H9 (cell line): ENCODE measurements at regions not wholly inside any gene's neighbourhood (a gene's known extent, or its start where the extent isn't known, plus 50 kb on each side); places are given as distances from the start of the nearest gene placed in this dataset.

Source experiments
- DNase-seq: peaks from one replicate; pipeline ENCODE4 v3.0.0-alpha.2; 2017
- H2AFZ ChIP-seq: one replicate; pipeline ENCODE4 v1.6.1; 2013; ENCODE audit warnings: mild to moderate bottlenecking, low read length, control low read depth, moderate library complexity
- H2AK5ac ChIP-seq: 2 replicates; pipeline ENCODE4 v1.6.1; 2013; ENCODE audit warnings: low read length, control low read depth, mixed read lengths; ENCODE audit not compliant: insufficient read length
- H2BK120ac ChIP-seq: one replicate; pipeline ENCODE4 v1.6.1; 2013; ENCODE audit warnings: low read depth, mild to moderate bottlenecking, low read length, control low read depth, inconsistent platforms; ENCODE audit not compliant: poor library complexity, severe bottlenecking
- H2BK12ac ChIP-seq: 2 replicates; pipeline ENCODE4 v1.6.1; 2013; ENCODE audit warnings: low read length, control low read depth, mixed read lengths, low read depth; ENCODE audit not compliant: insufficient read length
- H2BK15ac ChIP-seq: 2 replicates; pipeline ENCODE4 v1.6.1; 2013; ENCODE audit warnings: low read depth, low read length, control low read depth
- H2BK20ac ChIP-seq: one replicate; pipeline ENCODE4 v1.6.1; 2013; ENCODE audit warnings: low read depth, mild to moderate bottlenecking, low read length, control low read depth, inconsistent platforms; ENCODE audit not compliant: poor library complexity, severe bottlenecking
- H2BK5ac ChIP-seq: 2 replicates; pipeline ENCODE4 v1.6.1; 2013; ENCODE audit warnings: low read length, control low read depth, mixed read lengths; ENCODE audit not compliant: insufficient read length
- H3K14ac ChIP-seq: 2 replicates; pipeline ENCODE4 v1.6.1; 2013; ENCODE audit warnings: low read length, control low read depth; ENCODE audit not compliant: insufficient read depth
- H3K18ac ChIP-seq: 2 replicates; pipeline ENCODE4 v1.6.1; 2013; ENCODE audit warnings: low read depth, mild to moderate bottlenecking, mixed read lengths, low read length, control low read depth; ENCODE audit not compliant: insufficient read length
- H3K23ac ChIP-seq: 2 replicates; pipeline ENCODE4 v1.6.1; 2013; ENCODE audit warnings: low read length, control low read depth, mixed read lengths, low read depth; ENCODE audit not compliant: insufficient read length
- H3K23me2 ChIP-seq: 2 replicates; pipeline ENCODE4 v1.6.1; 2013; ENCODE audit warnings: low read depth, mild to moderate bottlenecking, mixed read lengths, low read length, control low read depth; ENCODE audit not compliant: insufficient read length, poor library complexity, severe bottlenecking
- H3K27ac ChIP-seq: 2 replicates; pipeline ENCODE4 v1.5.1; 2013; ENCODE audit warnings: low read length, control low read depth, mixed read lengths, low read depth; ENCODE audit not compliant: insufficient read length
- H3K27me3 ChIP-seq: 2 replicates; pipeline ENCODE4 v1.6.1; 2013; ENCODE audit warnings: low read length, control low read depth, inconsistent platforms; ENCODE audit not compliant: insufficient read depth
- H3K4ac ChIP-seq: 2 replicates; pipeline ENCODE4 v1.6.1; 2013; ENCODE audit warnings: low read depth, mild to moderate bottlenecking, control low read depth, inconsistent platforms, low read length, moderate library complexity
- H3K4me1 ChIP-seq: 2 replicates; pipeline ENCODE4 v1.6.1; 2013; ENCODE audit warnings: low read length, control low read depth, inconsistent platforms; ENCODE audit not compliant: insufficient read depth
- H3K4me2 ChIP-seq: 2 replicates; pipeline ENCODE4 v1.6.1; 2013; ENCODE audit warnings: low read length, control low read depth, mixed read lengths; ENCODE audit not compliant: insufficient read length, insufficient read depth
- H3K56ac ChIP-seq: 2 replicates; pipeline ENCODE4 v1.6.1; 2013; ENCODE audit warnings: low read depth, mild to moderate bottlenecking, mixed read lengths, low read length, control low read depth; ENCODE audit not compliant: insufficient read length
- H3K79me1 ChIP-seq: 2 replicates; pipeline ENCODE4 v1.6.1; 2013; ENCODE audit warnings: low read depth, mild to moderate bottlenecking, moderate library complexity, low read length, control low read depth, inconsistent platforms; ENCODE audit not compliant: insufficient read depth, poor library complexity, severe bottlenecking
- H3K79me2 ChIP-seq: 2 replicates; pipeline ENCODE4 v1.6.1; 2013; ENCODE audit warnings: low read length, control low read depth, inconsistent platforms; ENCODE audit not compliant: insufficient read depth
- H3K9ac ChIP-seq: 2 replicates; pipeline ENCODE4 v1.6.1; 2013; ENCODE audit warnings: low read length, control low read depth, mixed read lengths; ENCODE audit not compliant: insufficient read length; ENCODE audit errors: extremely low read depth
- H3K9me3 ChIP-seq: one replicate; pipeline ENCODE4 v1.6.1; 2013; ENCODE audit warnings: low read depth, low read length, inconsistent platforms; ENCODE audit not compliant: control insufficient read depth
- H3T11ph ChIP-seq: one replicate; pipeline ENCODE4 v1.6.1; 2013; ENCODE audit warnings: mild to moderate bottlenecking, low read length, control low read depth, inconsistent platforms
- H4K20me1 ChIP-seq: one replicate; pipeline ENCODE4 v1.6.1; 2013; ENCODE audit not compliant: control insufficient read depth, insufficient read length, insufficient read depth
- H4K5ac ChIP-seq: 2 replicates; pipeline ENCODE4 v1.6.1; 2013; ENCODE audit warnings: low read depth, mild to moderate bottlenecking, mixed read lengths, low read length, control low read depth; ENCODE audit not compliant: insufficient read length
- H4K8ac ChIP-seq: replicated peaks from 2 replicates; pipeline ENCODE4 v1.6.1; 2013; ENCODE audit warnings: low read length, control low read depth, mixed read lengths, low read depth; ENCODE audit not compliant: insufficient read length
- H4K91ac ChIP-seq: 2 replicates; pipeline ENCODE4 v1.6.1; 2013; ENCODE audit warnings: low read depth, mild to moderate bottlenecking, moderate library complexity, mixed read lengths, low read length, control low read depth; ENCODE audit not compliant: insufficient read length
- H3K27ac Mint-ChIP-seq, 3 experiments: 2 replicates in 2 of 3; 3 replicates in 1 of 3; pipeline ENCODE4 v1.8.0; 2020 to 2021; ENCODE audit warnings: mixed read lengths in 3 of 3, mild to moderate bottlenecking in 1 of 3, moderate library complexity in 1 of 3
- H3K27me3 Mint-ChIP-seq: 2 replicates; pipeline ENCODE4 v1.8.0; 2021; ENCODE audit warnings: low read depth, mild to moderate bottlenecking, moderate library complexity, mixed read lengths
- H3K36me3 Mint-ChIP-seq, 3 experiments: 2 replicates in 2 of 3; 3 replicates in 1 of 3; pipeline ENCODE4 v1.8.0; 2020 to 2021; ENCODE audit warnings: low read depth in 3 of 3, mixed read lengths in 3 of 3; ENCODE audit not compliant: insufficient read depth in 1 of 3
- H3K4me1 Mint-ChIP-seq, 2 experiments: 2 replicates each; pipeline ENCODE4 v1.8.0; 2020; ENCODE audit warnings: mixed read lengths in 2 of 2
- H3K4me3 Mint-ChIP-seq, 2 experiments: 2 replicates in 1 of 2; 3 replicates in 1 of 2; pipeline ENCODE4 v1.8.0; 2020 to 2021; ENCODE audit warnings: mild to moderate bottlenecking in 2 of 2, mixed read lengths in 2 of 2, moderate library complexity in 1 of 2
- H3K9me3 Mint-ChIP-seq, 2 experiments: 2 replicates in 1 of 2; 3 replicates in 1 of 2; pipeline ENCODE4 v1.8.0; 2020; ENCODE audit warnings: mild to moderate bottlenecking in 2 of 2, mixed read lengths in 2 of 2, moderate library complexity in 1 of 2
- WGBS: extraction: QIAGEN DNeasy Blood & Tissue Kit; methylation state at CpG from one replicate; pipeline ENCODE4 v1.1.7; 2013; ENCODE audit warnings: missing lambda C conversion rate, low lambda C conversion rate, mixed read lengths; ENCODE audit not compliant: insufficient read length; ENCODE audit errors: extremely low coverage; 5-methylcytosine and 5-hydroxymethylcytosine counted together
- TF ChIP-seq, protein P1 (sequence below): fragments of 200-600 bp; sonication (generic); conservative IDR thresholded peaks from 3 replicates; pipeline ENCODE4 v1.8.0; 2021; ENCODE audit warnings: antibody characterized with exemption, mild to moderate bottlenecking

DNA sequence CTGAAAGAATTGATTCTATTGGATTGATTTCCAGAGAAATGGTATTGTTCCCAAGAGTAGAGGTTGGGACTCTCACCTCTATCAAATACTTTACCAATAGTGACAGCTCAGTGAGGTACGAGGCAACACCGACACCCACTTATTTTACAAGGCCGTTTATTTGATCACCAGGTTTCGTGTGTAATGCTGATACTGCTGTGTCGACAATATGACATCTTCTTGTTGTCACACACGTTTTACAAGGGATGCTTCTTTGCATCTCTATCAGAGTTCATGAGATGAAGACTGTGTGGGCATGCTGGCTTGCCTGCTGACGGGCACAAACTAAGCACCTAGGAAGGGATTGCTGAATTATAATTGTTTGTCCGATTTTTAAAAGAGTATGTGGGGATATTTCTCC, 217.8 kb upstream of the EGLN3 start:
- Mint-ChIP-seq H3K27me3 (no peaks in the 10 kb centered on the region; the same call in 1 of the 2 replicates), H3K27ac (no peak overlapping the region), H3K4me3 (no peak overlapping the region), H3K36me3 (no peaks in the 10 kb centered on the region), H3K9me3 (no peaks in the 10 kb centered on the region), H3K4me1 (no peaks in the 10 kb centered on the region)
- Histone ChIP-seq H3T11ph (no peak overlapping the region), H3K27ac (no peak overlapping the region), H3K56ac (no peak overlapping the region), H4K91ac (no peak overlapping the region), H2BK15ac (no peak overlapping the region), H2BK5ac (no peak overlapping the region), H3K27me3 (no peaks in the 10 kb centered on the region), H4K20me1 (no peaks in the 10 kb centered on the region), H3K79me1 (no peaks in the 10 kb centered on the region), H3K9ac (no peak overlapping the region), H4K5ac (no peak overlapping the region), H2BK20ac (no peak overlapping the region), H3K23me2 (no peaks in the 10 kb centered on the region), H3K14ac (no peak overlapping the region), H3K4me1 (no peaks in the 10 kb centered on the region), H2AFZ (no peak overlapping the region), H3K4me2 (no peak overlapping the region), H3K79me2 (no peaks in the 10 kb centered on the region), H4K8ac (no peak overlapping the region), H3K4ac (no peak overlapping the region), H2BK120ac (no peak overlapping the region), H2BK12ac (no peak overlapping the region), H3K9me3 (no peaks in the 10 kb centered on the region), H3K18ac (no peak overlapping the region), H2AK5ac (no peak overlapping the region), H3K23ac (no peak overlapping the region)
- DNase-seq: no peak
- WGBS: no CpG with 5 or more reads among the region's 8 CpGs
- TF ChIP-seq, protein P1, sequence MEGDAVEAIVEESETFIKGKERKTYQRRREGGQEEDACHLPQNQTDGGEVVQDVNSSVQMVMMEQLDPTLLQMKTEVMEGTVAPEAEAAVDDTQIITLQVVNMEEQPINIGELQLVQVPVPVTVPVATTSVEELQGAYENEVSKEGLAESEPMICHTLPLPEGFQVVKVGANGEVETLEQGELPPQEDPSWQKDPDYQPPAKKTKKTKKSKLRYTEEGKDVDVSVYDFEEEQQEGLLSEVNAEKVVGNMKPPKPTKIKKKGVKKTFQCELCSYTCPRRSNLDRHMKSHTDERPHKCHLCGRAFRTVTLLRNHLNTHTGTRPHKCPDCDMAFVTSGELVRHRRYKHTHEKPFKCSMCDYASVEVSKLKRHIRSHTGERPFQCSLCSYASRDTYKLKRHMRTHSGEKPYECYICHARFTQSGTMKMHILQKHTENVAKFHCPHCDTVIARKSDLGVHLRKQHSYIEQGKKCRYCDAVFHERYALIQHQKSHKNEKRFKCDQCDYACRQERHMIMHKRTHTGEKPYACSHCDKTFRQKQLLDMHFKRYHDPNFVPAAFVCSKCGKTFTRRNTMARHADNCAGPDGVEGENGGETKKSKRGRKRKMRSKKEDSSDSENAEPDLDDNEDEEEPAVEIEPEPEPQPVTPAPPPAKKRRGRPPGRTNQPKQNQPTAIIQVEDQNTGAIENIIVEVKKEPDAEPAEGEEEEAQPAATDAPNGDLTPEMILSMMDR: no peak
